Astrocyte of the cerebellum (primary cell): ENCODE measurements at regions not wholly inside any gene's neighbourhood (a gene's known extent, or its start where the extent isn't known, plus 50 kb on each side); places are given as distances from the start of the nearest gene placed in this dataset.

Experiments used
- DNase-seq: peaks from one replicate; pipeline ENCODE4 v3.0.0-alpha.2; 2011; ENCODE audit warnings: low read depth
- H3K4me3 ChIP-seq: 2 replicates; pipeline ENCODE4 v1.5.1; 2011; ENCODE audit warnings: mild to moderate bottlenecking, low read depth, low read length, moderate library complexity
- in situ Hi-C: cut with HindIII; loops from 2 replicates; pipeline ENCODE4 v1.10.0; 2017; ENCODE audit warnings: low sequenced_read_pairs
- TF ChIP-seq, protein P1 (sequence below): IDR thresholded peaks from 2 replicates; pipeline ENCODE4 v1.5.1; 2012; ENCODE audit warnings: low read length, low read depth, moderate library complexity, mild to moderate bottlenecking; ENCODE audit errors: missing control alignments

DNA sequence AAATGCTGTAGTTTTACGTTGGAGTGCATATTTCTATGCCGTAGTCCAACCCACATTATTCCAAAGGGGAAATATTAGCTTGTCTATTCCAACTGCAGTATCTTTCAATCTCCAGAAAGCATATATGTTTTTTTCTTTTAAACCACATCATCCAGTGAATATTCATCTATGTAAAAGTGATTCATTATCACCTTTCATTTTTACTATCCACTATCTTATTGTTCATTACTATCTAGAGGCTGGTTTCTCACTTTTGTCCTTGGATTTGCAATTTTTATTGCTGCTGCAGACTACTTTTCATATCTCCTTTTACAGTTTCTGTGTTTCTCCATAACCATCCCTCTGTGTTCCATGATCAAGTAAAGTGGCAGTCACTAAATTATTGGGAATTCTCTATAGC, 1097.2 kb upstream of the TENM4 start:
- DNase-seq: no peak
- in situ Hi-C loops: no loop called here
- no peak overlapping the region for H3K4me3 ChIP-seq
- TF ChIP-seq, protein P1, sequence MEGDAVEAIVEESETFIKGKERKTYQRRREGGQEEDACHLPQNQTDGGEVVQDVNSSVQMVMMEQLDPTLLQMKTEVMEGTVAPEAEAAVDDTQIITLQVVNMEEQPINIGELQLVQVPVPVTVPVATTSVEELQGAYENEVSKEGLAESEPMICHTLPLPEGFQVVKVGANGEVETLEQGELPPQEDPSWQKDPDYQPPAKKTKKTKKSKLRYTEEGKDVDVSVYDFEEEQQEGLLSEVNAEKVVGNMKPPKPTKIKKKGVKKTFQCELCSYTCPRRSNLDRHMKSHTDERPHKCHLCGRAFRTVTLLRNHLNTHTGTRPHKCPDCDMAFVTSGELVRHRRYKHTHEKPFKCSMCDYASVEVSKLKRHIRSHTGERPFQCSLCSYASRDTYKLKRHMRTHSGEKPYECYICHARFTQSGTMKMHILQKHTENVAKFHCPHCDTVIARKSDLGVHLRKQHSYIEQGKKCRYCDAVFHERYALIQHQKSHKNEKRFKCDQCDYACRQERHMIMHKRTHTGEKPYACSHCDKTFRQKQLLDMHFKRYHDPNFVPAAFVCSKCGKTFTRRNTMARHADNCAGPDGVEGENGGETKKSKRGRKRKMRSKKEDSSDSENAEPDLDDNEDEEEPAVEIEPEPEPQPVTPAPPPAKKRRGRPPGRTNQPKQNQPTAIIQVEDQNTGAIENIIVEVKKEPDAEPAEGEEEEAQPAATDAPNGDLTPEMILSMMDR: no peak

DNA sequence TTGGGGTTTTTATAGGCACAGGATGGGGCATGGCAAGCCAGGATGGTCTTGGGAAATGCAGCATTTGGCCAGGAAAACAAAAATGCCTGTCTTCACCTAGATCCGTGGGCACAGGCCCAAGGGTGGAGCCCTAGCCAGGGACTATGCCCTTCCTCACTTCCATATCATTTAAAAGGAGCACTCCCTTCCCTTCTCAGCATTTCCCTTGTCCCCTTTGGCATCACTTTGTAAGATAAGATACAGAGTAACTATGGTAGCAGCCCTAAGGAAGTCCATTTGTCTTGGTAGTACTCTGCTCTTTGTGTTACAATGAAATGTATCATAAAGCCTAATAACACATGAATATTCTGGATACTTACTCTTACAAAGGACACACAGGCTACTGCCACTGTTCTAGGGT, 1092.6 kb upstream of the TENM4 start:
- in situ Hi-C loops: no loop called here
- no peak for DNase-seq
- TF ChIP-seq, protein P1: no peak
- H3K4me3 ChIP-seq: no peak overlapping the region

DNA sequence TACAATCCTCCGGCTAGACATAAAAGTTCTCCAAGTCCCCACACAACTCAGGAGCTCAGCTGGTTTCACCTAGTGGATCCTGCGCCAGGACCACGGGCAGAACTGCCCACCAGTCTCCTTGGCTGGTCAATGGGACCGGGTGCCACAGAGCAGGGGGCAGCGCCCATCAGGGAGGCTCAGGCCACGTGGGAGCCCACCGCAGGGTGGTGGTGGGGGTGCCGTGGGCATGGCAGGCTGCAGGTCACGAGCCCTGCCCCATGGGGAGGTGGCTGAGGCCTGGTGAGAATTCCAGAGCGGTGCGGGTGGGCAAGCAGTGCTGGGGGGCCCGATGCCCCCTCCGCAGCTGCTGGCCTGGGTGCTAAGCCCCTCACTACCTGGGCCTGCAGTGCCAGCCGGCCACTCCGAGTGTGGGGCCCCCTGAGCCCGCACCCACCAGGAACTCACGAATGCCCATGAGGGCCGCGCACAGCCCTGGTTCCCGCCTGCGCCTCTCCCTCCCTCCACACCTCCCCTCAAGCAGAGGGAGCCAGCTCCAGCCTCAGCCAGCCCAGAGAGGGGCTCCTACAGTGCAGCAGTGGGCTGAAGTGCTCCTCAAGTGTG, 1091.9 kb upstream of the TENM4 start:
- DNase-seq: no peak
- no peak overlapping the region for H3K4me3 ChIP-seq
- TF ChIP-seq, protein P1: no peak
- in situ Hi-C loops: no loop called here

DNA sequence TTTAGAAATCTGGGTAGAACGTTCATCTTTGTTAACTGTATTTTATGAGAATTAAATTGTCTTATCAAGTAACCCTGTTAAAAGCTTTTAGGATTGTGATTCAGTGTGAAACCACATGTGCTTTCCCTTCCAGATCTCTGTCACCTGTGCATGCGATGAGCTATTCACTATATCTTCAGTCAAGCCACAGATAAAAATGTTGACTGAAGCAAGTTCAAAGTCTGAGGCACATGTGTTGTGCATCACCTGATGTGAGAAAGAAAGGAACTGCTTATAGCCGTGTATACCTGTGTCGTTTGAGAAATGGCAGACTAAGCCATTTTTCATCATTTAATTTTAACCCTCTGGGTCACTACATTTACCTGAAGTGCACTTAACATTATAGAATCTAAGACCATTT, 1088.9 kb upstream of the TENM4 start:
- in situ Hi-C loops: no loop called here
- TF ChIP-seq, protein P1: no peak
- no peak overlapping the region for H3K4me3 ChIP-seq
- DNase-seq: no peak

DNA sequence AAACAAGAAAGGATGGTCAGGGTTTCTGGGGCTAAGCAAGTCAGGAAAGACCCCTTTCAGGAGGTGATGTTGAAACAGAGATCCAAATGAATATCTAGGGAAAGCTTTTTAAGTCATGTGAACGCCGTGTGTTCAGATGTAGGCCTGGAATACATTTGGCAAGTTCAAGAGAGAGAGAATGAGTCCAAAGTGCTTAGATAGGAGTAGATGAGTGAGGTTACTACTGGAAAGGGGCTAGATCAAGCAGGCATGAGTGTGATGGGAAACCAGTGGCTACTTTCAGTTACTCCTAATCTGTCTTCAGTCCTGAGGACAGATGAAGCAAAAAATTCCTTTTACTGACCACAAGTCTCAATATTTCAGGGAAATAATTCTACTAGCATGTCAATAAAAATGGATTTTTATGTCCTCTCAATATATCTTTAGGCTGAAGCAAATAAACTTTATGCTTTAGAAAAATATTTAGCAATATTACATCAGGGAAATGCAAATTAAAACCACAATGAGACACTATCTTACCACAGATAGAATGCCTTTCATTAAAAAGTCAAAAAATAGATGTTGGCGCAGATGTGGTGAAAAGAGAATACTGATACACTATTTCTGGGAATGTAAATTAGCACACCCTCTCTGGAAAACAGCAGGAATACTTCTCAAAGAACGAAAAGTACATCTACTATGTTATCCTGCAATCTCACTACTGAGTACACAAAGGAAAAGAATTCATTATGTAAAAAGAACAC, 1085.0 kb upstream of the TENM4 start:
- in situ Hi-C loops: no loop called here
- TF ChIP-seq, protein P1: no peak
- DNase-seq: no peak
- no peak overlapping the region for H3K4me3 ChIP-seq

DNA sequence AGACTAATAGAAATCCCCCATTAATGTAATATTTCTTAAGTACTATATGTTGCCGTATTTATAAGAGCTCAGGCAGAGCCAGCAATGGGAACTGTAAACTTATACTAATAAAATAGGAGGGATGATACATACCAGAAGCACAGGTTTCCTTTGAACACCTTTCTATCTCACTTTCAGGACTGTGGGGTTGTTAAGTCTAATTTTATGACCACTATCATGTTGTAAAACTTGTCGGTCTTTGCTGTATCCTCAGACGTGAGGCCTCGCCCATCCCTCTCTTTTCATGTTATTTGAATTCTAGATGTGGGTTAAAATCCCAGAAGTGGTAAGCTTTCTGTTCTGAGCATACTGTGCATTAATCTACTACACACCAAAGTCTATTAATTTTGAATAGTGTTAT, 1083.5 kb upstream of the TENM4 start:
- H3K4me3 ChIP-seq: no peak overlapping the region
- DNase-seq: no peak
- TF ChIP-seq, protein P1: no peak
- in situ Hi-C loops: no loop called here
